ENCODE measurements at regions not wholly inside any gene's neighbourhood (a gene's known extent, or its start where the extent isn't known, plus 50 kb on each side); places are given as distances from the start of the nearest gene placed in this dataset.

GRCh38 chr13:83508771-83509301 is 373.4 kb downstream of the SLITRK1 start:
- TF ChIP-seq, protein P1, sequence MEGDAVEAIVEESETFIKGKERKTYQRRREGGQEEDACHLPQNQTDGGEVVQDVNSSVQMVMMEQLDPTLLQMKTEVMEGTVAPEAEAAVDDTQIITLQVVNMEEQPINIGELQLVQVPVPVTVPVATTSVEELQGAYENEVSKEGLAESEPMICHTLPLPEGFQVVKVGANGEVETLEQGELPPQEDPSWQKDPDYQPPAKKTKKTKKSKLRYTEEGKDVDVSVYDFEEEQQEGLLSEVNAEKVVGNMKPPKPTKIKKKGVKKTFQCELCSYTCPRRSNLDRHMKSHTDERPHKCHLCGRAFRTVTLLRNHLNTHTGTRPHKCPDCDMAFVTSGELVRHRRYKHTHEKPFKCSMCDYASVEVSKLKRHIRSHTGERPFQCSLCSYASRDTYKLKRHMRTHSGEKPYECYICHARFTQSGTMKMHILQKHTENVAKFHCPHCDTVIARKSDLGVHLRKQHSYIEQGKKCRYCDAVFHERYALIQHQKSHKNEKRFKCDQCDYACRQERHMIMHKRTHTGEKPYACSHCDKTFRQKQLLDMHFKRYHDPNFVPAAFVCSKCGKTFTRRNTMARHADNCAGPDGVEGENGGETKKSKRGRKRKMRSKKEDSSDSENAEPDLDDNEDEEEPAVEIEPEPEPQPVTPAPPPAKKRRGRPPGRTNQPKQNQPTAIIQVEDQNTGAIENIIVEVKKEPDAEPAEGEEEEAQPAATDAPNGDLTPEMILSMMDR (IDR thresholded peaks at IDR 0.05; ENCODE audit: extremely low read depth, low read depth, low read length), result no peak
- H3K4me1 ChIP-seq (ENCODE audit: insufficient read depth, low read length), result no peaks in the 10 kb centered on the region
- no peak overlapping the region for H3K27ac ChIP-seq (ENCODE audit: low read depth, low read length)
- H3K36me3 ChIP-seq (ENCODE audit: insufficient read depth, low read length), result no peaks in the 10 kb centered on the region
- no peak for DNase-seq (ENCODE audit: insufficient read length, low spot score, missing footprints)
- H3K4me2 ChIP-seq (ENCODE audit: insufficient read depth, low read length), result no peak overlapping the region
- no peaks in the 10 kb centered on the region for H3K79me2 ChIP-seq (ENCODE audit: insufficient read depth, low read length)
- no peak overlapping the region for H2AFZ ChIP-seq (ENCODE audit: low read length)
- no peaks in the 10 kb centered on the region for H3K27me3 ChIP-seq (ENCODE audit: insufficient read depth, low read length)
- H3K9me3 ChIP-seq (ENCODE audit: low read depth, low read length), result no peaks in the 10 kb centered on the region
- no peak overlapping the region for H3K4me3 ChIP-seq (ENCODE audit: insufficient read depth, low read length)
- no peaks in the 10 kb centered on the region for H4K20me1 ChIP-seq (ENCODE audit: insufficient read depth, low read length)

GRCh38 chr13:83503424-83503823 is 378.9 kb downstream of the SLITRK1 start:
- no peaks in the 10 kb centered on the region for H3K36me3 ChIP-seq (ENCODE audit: insufficient read depth, low read length)
- no peak overlapping the region for H3K4me2 ChIP-seq (ENCODE audit: insufficient read depth, low read length)
- no peak overlapping the region for H2AFZ ChIP-seq (ENCODE audit: low read length)
- no peaks in the 10 kb centered on the region for H3K9me3 ChIP-seq (ENCODE audit: low read depth, low read length)
- H3K79me2 ChIP-seq (ENCODE audit: insufficient read depth, low read length), result no peaks in the 10 kb centered on the region
- TF ChIP-seq, protein P1 (IDR thresholded peaks at IDR 0.05; ENCODE audit: extremely low read depth, low read depth, low read length), result no peak
- H3K27me3 ChIP-seq (ENCODE audit: insufficient read depth, low read length), result no peaks in the 10 kb centered on the region
- DNase-seq (ENCODE audit: insufficient read length, low spot score, missing footprints), result no peak
- no peak overlapping the region for H3K4me3 ChIP-seq (ENCODE audit: insufficient read depth, low read length)
- H4K20me1 ChIP-seq (ENCODE audit: insufficient read depth, low read length), result no peaks in the 10 kb centered on the region
- H3K27ac ChIP-seq (ENCODE audit: low read depth, low read length), result no peak overlapping the region
- peaks cover 8% of the 10 kb centered on the region for H3K4me1 ChIP-seq (ENCODE audit: insufficient read depth, low read length)

GRCh38 chr13:83499286-83499685 is 383.0 kb downstream of the SLITRK1 start:
- Histone ChIP-seq H3K27me3 (ENCODE audit: insufficient read depth, low read length) (no peaks in the 10 kb centered on the region), H3K79me2 (ENCODE audit: insufficient read depth, low read length) (no peaks in the 10 kb centered on the region), H3K4me1 (ENCODE audit: insufficient read depth, low read length) (peaks cover 8% of the 10 kb centered on the region), H2AFZ (ENCODE audit: low read length) (no peak overlapping the region), H3K36me3 (ENCODE audit: insufficient read depth, low read length) (no peaks in the 10 kb centered on the region), H3K4me2 (ENCODE audit: insufficient read depth, low read length) (no peak overlapping the region), H3K27ac (ENCODE audit: low read depth, low read length) (no peak overlapping the region), H3K9me3 (ENCODE audit: low read depth, low read length) (no peaks in the 10 kb centered on the region), H3K4me3 (ENCODE audit: insufficient read depth, low read length) (no peak overlapping the region), H4K20me1 (ENCODE audit: insufficient read depth, low read length) (no peaks in the 10 kb centered on the region)
- no peak for DNase-seq (ENCODE audit: insufficient read length, low spot score, missing footprints)
- TF ChIP-seq, protein P1 (IDR thresholded peaks at IDR 0.05; ENCODE audit: extremely low read depth, low read depth, low read length), result no peak

DNA sequence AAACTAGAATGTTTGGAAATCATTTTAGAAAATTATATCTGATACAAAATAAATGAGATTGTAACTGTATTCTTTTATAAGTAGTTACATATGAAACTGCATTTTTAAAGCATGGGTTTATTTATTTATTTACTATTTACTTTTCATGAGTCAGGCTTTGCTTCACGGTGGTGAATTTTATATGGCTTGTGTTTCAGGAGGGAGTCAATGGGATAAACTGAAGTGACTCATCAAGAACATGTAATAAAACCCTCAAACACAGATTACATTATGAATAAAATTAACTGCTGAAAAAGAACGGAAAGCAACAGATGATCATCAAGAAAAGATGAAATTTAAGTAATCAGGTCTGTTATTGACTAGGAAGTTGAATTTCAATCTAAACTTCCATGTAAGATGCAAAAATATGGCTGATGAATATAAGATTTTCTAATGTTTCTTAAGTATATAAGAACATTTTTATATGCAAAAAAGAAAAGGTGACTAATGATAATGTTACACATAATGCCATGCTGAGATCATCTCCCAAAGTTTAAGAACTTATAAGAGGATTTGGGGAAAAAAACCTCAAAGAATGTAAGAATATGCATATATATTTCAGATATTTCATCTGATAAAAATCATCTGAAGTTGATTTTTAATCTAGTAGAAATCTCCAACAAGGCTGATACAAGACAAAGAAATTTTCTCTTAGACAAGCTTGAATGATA is 383.6 kb downstream of the SLITRK1 start:
- Histone ChIP-seq H3K4me3 (ENCODE audit: insufficient read depth, low read length) (no peak overlapping the region), H3K79me2 (ENCODE audit: insufficient read depth, low read length) (no peaks in the 10 kb centered on the region), H3K27ac (ENCODE audit: low read depth, low read length) (no peak overlapping the region), H3K9me3 (ENCODE audit: low read depth, low read length) (no peaks in the 10 kb centered on the region), H4K20me1 (ENCODE audit: insufficient read depth, low read length) (no peaks in the 10 kb centered on the region), H3K27me3 (ENCODE audit: insufficient read depth, low read length) (no peaks in the 10 kb centered on the region), H3K36me3 (ENCODE audit: insufficient read depth, low read length) (no peaks in the 10 kb centered on the region), H3K4me1 (ENCODE audit: insufficient read depth, low read length) (peaks cover 8% of the 10 kb centered on the region), H3K4me2 (ENCODE audit: insufficient read depth, low read length) (no peak overlapping the region), H2AFZ (ENCODE audit: low read length) (no peak overlapping the region)
- no peak for DNase-seq (ENCODE audit: insufficient read length, low spot score, missing footprints)
- TF ChIP-seq, protein P1 (IDR thresholded peaks at IDR 0.05; ENCODE audit: extremely low read depth, low read depth, low read length), result no peak

All from osteoblast (primary cell).